GM21576 (cell line): ENCODE measurements at regions not wholly inside any gene's neighbourhood (a gene's known extent, or its start where the extent isn't known, plus 50 kb on each side); places are given as distances from the start of the nearest gene placed in this dataset.
"Not testable (repeated sequence)": the region's sequence is repeated elsewhere in the genome, so short reads cannot be mapped to it uniquely, and the experiment has no call there.

Experiments
- ATAC-seq: cut with Tn5 transposase; IDR thresholded peaks from one replicate; pipeline ENCODE4 v1.9.1; 2021; ENCODE audit warnings: mild to moderate bottlenecking, moderate library complexity; ENCODE audit not compliant: unreplicated experiment

GRCh38 chr15:88994286-88994685 lies 81.1 kb upstream of the MFGE8 start:
- ATAC-seq, result no peak

- ATAC-seq, result no peak
Measured at GRCh38 chr15:88995449-88995848, 82.3 kb upstream of the MFGE8 start.

- no peak for ATAC-seq
Measured at GRCh38 chr15:88997531-88997930, 84.4 kb upstream of the MFGE8 start.

- ATAC-seq, result no peak
Measured at GRCh38 chr15:88998980-88999713, 86.0 kb upstream of the MFGE8 start.

- not testable (repeated sequence) for ATAC-seq
Measured at GRCh38 chr15:89001708-89002275, 86.5 kb upstream of the ABHD2 start.

GRCh38 chr15:89002281-89002761 lies 85.9 kb upstream of the ABHD2 start:
- ATAC-seq, result no peak

- no peak for ATAC-seq
Measured at GRCh38 chr15:89002830-89003229, 85.4 kb upstream of the ABHD2 start.

GRCh38 chr15:89003865-89004725 lies 84.2 kb upstream of the ABHD2 start:
- ATAC-seq, result no peak

- no peak for ATAC-seq
Measured at GRCh38 chr15:89004726-89005030, 83.6 kb upstream of the ABHD2 start.

GRCh38 chr15:89007527-89007926 lies 80.7 kb upstream of the ABHD2 start:
- ATAC-seq, result not testable (repeated sequence)

GRCh38 chr15:89007989-89008388 lies 80.3 kb upstream of the ABHD2 start:
- ATAC-seq, result no peak

- ATAC-seq, result no peak
Measured at GRCh38 chr15:89009080-89009479, 79.2 kb upstream of the ABHD2 start.

GRCh38 chr15:89015412-89016097 lies 72.7 kb upstream of the ABHD2 start:
- ATAC-seq, result no peak

GRCh38 chr15:89016549-89017041 lies 71.7 kb upstream of the ABHD2 start:
- no peak for ATAC-seq

GRCh38 chr15:89017370-89018066 lies 70.7 kb upstream of the ABHD2 start:
- no peak for ATAC-seq

- no peak for ATAC-seq
Measured at GRCh38 chr15:89018207-89018606, 70.0 kb upstream of the ABHD2 start.

GRCh38 chr15:89019436-89019835 lies 68.8 kb upstream of the ABHD2 start:
- no peak for ATAC-seq

- no peak for ATAC-seq
Measured at GRCh38 chr15:89021224-89021623, 67.0 kb upstream of the ABHD2 start.

- ATAC-seq, result not testable (repeated sequence)
Measured at GRCh38 chr15:89021886-89022285, 66.4 kb upstream of the ABHD2 start.

- ATAC-seq, result no peak
Measured at GRCh38 chr15:89023311-89023961, 64.8 kb upstream of the ABHD2 start.
